ENCODE measurements at regions not wholly inside any gene's neighbourhood (a gene's known extent, or its start where the extent isn't known, plus 50 kb on each side); places are given as distances from the start of the nearest gene placed in this dataset.

GRCh38 chr2:205937211-205937610 lies 148.8 kb downstream of the INO80D start:
- ChIA-PET CTCF (interaction anchor here (1.5 to 2.6 kb wide), 2 partner anchors 11 kb away, joined by 4 to 12 read pairs; no protein-coding TSS in a partner anchor), POLR2A (no interaction called here), RAD21 (ENCODE audit: low non-redundant PET in 1 of 2, low total read pairs in 2 of 2, uncharacterized antibody in 2 of 2, unreplicated experiment in 2 of 2) (no interaction called here)
- Histone ChIP-seq H3K36me3 (ENCODE audit: control insufficient read depth in 1 of 2, insufficient read depth in 2 of 2, low read length in 2 of 2) (no peaks in the 10 kb centered on the region), H2AFZ (ENCODE audit: low read depth, low read length, poor library complexity, severe bottlenecking) (no peak overlapping the region), H3K9ac (ENCODE audit: low read length) (no peak overlapping the region), H3K4me3 (replicated peaks in 1 of 2; ENCODE audit: low read depth in 1 of 2, low read length in 2 of 2) (no peak overlapping the region), H3K4me1 (ENCODE audit: control insufficient read depth in 1 of 2, insufficient read depth in 2 of 2, low read length in 2 of 2) (no peaks in the 10 kb centered on the region), H3K4me2 (ENCODE audit: low read length) (no peak overlapping the region), H3K79me2 (ENCODE audit: insufficient read depth, low read length) (no peaks in the 10 kb centered on the region), H3K9me2 (ENCODE audit: insufficient read depth) (peaks cover 4% of the 10 kb centered on the region; the same call in 1 of the 2 replicates), H4K20me1 (ENCODE audit: insufficient read depth) (no peaks in the 10 kb centered on the region), H3K9me3 (ENCODE audit: control insufficient read depth in 1 of 2, insufficient read depth in 1 of 2, low read depth in 1 of 2, low read length in 2 of 2) (no peaks in the 10 kb centered on the region), H3K27ac (ENCODE audit: low read depth, low read length) (no peak overlapping the region), H3K27me3 (ENCODE audit: insufficient read depth, low read length) (no peaks in the 10 kb centered on the region)
- TF ChIP-seq RAD21 (IDR thresholded peaks at IDR 0.05; ENCODE audit: low read depth) (no peak), ZFX (IDR thresholded peaks at IDR 0.05) (no peak), ATF3 (IDR thresholded peaks at IDR 0.05) (no peak), JUND (IDR thresholded peaks at IDR 0.05) (no peak), EGR1 (IDR thresholded peaks at IDR 0.05; ENCODE audit: low read depth) (no peak), ZBTB33 (IDR thresholded peaks at IDR 0.05; ENCODE audit: extremely low read depth, insufficient replicate concordance, low read length) (no peak), REST (IDR thresholded peaks at IDR 0.05; ENCODE audit: low read depth) (no peak), MAX (IDR thresholded peaks at IDR 0.05) (no peak), SIN3A (IDR thresholded peaks at IDR 0.05; ENCODE audit: low read depth) (no peak), TCF7L2 (IDR thresholded peaks at IDR 0.05; ENCODE audit: borderline replicate concordance, extremely low read depth, insufficient read depth, insufficient read length) (no peak), EZH2phosphoT487 (IDR thresholded peaks at IDR 0.05; ENCODE audit: borderline replicate concordance) (no peak), CBX3 (IDR thresholded peaks at IDR 0.05; ENCODE audit: low read depth) (no peak), CTCF (IDR thresholded peaks at IDR 0.05 in 2 of 3, conservative IDR thresholded peaks at IDR 0.05 in 1 of 3; ENCODE audit: borderline replicate concordance in 1 of 3, insufficient read depth in 1 of 3, low read depth in 2 of 3, low read length in 2 of 3) (no peak)
- no peak for ATAC-seq
- no TSS peak for BruUV-seq (replicated peaks)
- intact Hi-C loops (cut with micrococcal nuclease): no loop called here
- DNase-seq (ENCODE audit: low read depth, low spot score): no peak

Data from HCT116 (cell line).